Stimulated activated CD8-positive, alpha-beta memory T cell treated with anti-CD3 and anti-CD28 coated beads, Interleukin-4, amount 100 ng/mL, for 4 hours (primary cell): ENCODE measurements at regions not wholly inside any gene's neighbourhood (a gene's known extent, or its start where the extent isn't known, plus 50 kb on each side); places are given as distances from the start of the nearest gene placed in this dataset.

Experiments used
- DNase-seq, 2 donors: peaks; one replicate each; pipeline ENCODE4 v3.0.0-alpha.2; 2020; ENCODE audit warnings: low read depth in 2 of 2, low spot score in 1 of 2

DNA sequence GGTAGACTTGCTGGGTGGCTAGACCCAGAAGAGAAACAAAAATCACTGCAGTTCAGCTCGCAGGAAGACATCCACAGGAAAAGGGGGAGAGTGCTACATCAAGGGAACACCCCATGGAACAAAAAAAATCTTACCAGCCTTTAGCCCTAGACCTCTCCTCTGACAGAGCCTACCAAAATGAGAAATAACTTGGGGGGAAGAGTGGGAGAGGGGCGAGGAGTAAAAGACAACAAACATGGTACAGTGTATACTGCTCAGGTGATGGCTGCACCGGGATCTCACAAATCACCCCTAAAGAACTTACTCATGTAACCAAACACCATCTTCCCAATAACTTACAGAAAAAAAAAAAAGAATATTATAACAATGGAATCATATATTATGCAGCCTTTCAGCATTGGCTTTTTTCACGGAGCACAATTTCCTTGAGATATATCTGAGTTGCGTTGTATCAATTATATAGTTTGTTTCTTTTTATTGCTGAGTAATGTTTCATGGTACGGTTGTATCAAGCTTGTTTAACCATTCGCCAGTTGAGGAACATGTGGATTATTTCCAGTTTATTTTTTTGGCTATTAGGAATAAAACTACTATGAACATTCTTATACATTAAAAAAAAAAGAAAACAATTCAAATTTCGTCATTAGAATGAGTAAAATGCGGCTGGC, 90.9 kb downstream of the ZNF280B start:
- no peak for DNase-seq

DNA sequence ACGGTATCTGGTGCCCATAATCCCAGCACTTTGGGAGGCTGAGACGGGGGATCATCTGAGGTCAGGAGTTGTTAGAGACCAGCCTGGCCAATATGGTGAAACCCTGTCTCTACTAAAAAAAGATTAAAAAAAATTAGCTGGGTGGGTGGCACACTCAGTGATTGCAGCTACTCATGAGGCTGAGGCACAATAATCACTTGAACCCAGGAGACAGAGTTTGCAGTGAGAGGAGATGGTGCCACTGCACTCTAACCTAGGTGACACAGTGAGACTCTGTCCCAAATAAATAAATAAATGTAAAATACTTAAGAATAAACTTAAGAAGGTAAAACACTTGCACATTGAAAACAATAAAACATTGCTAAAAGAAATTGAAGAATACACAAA, 90.4 kb downstream of the ZNF280B start:
- no peak for DNase-seq

DNA sequence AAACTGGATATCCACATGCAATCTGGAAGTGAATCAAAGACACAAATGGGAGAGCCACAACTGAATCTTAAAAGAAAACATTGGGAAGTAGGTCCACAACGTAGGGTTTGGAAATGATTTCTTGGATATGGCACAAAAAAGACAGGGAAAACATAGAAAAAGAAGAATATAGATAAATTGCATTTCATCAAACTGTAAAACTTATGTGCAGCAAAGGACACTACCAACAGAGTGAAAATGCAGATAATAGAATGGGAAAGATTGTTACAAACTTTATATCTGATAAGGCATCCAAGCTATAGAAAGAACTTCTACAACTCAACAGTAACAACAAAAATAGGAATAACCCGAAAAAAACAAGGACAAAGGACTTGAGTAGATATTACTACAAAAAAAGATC, 89.6 kb downstream of the ZNF280B start:
- DNase-seq, result no peak

DNA sequence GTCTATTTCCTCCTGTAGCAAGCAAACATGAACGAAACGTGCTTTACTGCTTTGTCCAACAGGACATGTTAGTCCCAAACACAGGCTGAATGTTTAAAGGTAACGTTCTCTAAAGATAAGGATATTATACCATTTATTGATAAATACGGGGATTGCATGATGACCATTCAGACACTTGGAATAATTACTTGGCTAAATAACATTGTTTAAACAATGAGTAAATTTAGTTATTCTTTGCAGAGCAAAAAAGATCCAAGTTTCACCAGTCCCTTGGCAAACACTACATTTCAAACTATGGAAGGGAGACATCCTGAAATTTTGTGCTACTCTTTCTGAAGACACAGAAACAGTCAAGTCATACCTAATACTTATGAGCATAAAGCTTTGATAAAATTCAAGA, 88.0 kb downstream of the ZNF280B start:
- DNase-seq, result no peak

DNA sequence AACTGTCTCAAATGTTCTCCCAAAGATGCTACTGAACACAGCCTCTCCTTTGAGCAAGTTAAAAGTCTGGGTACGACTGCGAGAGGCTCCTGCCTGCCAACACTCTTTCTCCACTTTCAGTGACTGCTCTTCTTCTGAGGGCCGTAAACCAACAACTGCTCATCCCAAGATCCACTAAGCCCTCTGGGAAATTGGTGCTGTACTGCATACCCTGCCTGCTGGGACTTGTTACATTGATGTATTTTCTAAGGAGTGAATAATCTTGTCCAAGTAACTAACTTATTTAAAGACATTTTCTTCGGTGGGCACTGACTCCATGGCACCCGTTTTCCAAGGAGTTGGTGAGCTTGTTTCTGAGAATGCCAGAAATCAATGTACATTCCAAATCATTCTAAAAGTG, 87.2 kb downstream of the ZNF280B start:
- no peak for DNase-seq

DNA sequence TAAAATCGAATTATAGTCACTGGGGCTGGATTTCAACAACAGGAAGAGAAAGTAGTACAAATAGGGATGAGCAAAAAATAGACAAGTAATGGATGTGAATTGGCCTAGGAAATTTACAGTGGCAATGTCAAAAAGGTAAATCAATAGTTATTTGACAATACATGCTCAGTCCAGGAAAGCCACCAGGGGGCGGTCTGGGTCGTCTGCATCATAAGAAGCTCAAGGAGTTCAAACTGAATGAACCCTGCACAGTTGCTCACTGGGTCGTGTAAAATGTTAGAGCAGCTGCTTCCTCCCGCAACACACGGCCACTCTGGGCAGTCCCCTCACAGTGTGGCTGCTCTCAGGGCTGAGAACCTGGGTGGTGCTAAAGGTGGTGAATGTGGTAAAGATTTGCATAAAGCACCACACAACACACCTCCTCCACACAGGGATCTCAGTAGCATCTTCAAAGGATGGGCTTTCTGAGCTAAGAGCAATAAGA, 85.9 kb downstream of the ZNF280B start:
- peak; percentile 28 to 31 for DNase-seq

DNA sequence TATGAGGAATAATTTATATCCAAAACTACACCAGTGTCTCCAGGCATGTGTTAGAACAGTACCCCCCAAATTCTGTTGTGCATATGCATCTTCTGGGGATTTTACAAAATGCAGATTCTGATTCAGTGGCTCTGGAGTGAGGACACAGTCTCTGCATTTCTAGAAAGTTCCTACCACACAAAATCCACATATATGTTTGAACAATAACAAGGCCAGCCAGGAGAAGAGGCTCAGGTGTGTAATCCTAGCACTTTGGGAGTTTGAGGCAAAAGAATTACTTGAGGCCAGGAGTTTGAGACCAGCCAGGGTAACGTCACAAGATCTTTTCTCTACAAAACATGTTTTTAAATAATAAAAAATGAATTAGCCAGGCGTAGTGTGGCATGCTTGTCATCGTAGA, 84.9 kb downstream of the ZNF280B start:
- DNase-seq, result no peak

DNA sequence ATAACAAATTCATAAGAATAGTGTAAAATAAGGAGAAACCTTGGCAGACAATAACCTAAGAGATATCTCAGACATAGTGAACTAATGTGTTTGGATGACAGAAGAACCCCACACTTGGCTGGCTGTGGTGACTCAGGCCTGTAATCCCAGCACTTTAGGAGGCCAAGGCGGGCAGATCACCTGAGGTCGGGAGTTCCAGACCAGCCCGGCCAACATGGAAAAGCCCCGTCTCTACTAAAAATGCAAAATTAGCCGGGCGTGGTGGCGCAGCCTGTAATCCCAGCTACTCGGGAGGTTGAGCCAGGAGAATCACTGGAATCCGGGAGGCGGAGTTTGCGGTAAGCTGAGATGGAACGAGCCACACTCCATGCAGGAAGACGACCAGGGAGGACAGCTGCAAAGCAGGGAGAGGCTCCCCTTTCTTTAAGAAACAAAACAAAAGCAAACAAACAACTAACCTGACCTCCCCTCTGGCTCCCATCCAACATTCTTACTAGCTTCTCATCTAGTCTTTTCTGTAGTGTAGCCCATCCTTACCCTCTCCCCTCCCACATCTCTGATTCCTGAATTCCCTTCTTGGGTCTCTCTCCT, 84.2 kb downstream of the ZNF280B start:
- no peak for DNase-seq

DNA sequence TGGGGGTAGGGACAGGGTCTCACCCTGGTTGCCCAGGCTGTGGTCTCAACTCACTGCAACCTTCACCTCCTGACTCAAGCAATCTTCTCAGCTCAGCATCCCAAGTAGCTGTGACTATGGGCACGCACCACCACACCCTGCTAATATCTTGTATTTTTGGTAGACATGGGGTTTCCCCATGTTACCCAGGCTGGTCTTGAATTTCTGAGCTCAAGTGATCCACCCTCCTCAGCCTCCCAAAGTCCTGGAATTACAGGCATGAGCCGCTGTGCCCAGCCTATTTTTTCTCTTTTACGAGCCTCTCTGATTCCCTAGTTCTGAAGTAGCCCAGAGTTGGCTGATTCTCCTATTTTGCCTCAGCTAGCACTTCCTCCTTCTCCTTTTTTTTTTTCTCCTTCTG, 83.6 kb downstream of the ZNF280B start:
- no peak for DNase-seq

DNA sequence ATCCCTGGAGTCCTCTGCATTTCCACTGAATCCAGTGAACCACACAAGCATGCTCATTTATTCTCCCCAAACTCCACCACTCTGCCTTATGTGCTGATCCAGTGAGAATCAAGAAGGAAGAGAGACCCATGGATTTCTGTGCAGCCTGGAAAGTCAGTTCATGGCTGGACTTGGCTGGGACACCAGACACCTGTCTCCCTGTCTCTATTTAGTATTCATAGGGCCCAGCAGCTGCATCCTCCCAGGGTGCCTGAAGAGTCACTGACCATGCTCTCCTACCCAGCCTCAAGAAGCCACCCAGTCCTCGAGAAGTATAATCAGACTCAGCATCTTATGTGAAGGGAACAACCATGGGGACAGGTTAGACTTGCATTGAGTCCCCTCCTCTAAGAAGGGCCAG, 83.2 kb downstream of the ZNF280B start:
- DNase-seq, result no peak

DNA sequence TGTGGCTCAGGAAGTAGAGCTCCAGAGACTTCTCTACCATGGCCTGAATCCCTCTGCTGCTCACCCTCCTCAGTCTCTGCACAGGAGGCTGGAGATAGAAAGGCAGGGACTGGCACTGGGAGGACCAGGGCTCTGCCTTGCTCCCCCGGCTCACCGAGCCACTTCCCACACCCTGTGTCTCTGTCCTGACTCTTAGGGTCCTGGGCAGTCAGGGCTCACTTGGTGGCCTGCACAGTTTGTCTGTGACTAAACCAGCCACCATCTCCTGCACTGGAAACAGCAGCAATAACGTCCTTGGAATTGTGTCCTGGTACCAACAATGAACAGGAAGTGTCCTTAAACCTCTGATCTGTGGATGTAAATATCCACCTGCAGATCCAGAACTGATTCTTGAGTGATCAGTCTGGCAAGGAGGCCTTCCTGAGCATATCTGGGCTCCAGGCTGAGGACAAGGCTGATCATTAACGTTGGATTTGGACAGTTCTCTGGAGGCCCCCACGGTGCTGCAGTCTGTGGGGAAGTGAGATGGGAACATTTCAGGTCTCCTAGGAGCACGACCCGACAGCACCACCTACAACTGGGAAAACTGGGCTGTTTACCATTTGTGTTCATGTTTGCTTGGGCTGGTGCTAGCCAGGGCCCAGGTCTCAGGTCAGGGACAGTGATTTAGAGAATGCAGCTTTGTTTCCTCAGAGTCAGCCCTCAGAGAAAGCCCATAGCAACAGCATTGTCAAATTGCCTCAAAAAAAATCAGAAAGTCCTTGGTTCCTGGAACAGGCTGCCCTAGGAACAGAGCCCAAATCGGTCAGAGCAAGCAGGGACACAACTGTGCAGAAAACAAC, 82.5 kb downstream of the ZNF280B start:
- DNase-seq, result no peak

DNA sequence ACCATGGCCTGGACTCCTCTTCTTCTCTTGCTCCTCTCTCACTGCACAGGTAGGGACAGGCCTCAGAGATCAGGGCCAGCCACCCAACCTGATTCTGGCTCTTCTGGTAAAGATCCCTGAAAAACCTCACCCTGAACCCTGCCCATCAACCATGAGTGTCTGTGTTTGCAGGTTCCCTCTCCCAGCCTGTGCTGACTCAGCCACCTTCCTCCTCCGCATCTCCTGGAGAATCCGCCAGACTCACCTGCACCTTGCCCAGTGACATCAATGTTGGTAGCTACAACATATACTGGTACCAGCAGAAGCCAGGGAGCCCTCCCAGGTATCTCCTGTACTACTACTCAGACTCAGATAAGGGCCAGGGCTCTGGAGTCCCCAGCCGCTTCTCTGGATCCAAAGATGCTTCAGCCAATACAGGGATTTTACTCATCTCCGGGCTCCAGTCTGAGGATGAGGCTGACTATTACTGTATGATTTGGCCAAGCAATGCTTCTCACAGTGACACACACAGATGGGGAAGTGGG, 80.9 kb downstream of the ZNF280B start:
- DNase-seq, result no peak

DNA sequence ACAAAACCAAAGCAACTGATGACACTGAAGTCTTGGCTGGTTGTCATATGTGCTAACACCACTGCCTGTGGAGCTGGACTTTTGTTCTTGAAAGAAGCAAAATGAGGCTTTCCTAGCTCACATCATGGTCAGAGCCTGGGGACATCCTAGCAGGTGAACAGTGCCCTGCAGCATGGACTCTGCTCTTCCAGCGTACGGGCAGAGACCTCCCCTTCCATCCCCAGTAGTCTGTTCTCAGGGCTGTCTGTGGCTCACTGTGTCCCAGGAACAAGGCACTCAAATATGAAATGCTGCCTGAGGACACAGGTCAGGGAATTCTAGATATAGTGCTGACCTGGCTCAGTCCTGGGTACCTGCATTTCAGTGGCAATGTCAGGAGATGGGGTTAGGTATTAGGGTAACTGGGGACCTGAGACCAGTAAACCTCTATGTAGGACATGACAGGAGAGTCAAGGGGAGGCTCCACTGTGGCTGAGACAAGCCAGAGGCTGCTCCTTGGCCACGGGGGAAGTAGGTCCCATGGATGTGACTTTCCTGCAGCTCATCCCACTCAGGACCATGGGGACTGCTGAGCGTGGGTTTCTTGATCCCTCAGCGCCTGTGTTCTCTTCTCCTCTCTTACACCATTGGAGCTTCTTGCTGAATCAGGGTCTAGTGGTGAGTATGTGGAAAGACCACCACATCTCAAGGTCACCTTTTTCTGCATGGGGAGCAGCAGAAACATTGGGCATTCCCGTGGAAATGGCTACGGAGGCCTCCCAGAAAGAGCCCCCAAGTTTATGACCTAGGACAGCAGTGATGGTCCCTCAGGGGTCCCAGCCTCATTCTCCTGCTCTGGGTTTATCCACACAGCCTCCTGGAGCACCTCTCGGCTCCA, 80.1 kb downstream of the ZNF280B start:
- no peak for DNase-seq

DNA sequence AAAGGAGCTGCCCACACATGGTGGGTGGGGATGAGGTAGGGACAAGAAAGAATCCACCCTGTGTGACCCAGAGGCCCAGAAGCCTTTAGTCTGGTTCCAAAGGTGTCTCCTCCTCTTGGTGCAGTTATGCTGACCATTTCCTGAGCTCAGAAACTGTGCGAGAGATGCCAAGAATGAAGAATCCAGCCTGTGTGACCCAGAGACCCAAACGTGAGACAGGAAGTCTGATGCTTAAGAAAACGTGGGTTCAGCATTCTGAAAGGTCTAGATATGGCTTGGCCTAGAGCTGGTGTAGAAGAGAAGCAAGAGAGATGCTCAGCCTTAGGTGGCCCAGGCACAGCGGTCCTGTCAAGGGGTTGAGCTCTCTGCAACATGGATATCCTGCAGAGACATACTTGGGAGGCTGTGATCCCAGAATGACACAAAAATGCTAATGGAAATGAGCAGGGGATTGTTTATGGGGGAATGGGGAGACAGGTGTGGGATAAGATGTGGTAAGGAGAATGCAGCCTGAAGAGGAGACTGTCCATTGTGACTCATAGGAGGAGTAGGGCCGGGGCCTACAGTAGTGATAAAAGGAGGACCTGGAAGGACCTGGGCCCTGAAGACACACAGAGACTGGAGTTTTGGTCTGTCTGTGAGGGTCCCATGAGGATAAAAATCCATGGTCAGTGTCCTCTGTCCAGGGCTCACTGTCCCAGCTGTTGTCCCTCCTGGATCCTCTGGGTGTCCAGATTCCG, 79.0 kb downstream of the ZNF280B start:
- DNase-seq, result no peak

DNA sequence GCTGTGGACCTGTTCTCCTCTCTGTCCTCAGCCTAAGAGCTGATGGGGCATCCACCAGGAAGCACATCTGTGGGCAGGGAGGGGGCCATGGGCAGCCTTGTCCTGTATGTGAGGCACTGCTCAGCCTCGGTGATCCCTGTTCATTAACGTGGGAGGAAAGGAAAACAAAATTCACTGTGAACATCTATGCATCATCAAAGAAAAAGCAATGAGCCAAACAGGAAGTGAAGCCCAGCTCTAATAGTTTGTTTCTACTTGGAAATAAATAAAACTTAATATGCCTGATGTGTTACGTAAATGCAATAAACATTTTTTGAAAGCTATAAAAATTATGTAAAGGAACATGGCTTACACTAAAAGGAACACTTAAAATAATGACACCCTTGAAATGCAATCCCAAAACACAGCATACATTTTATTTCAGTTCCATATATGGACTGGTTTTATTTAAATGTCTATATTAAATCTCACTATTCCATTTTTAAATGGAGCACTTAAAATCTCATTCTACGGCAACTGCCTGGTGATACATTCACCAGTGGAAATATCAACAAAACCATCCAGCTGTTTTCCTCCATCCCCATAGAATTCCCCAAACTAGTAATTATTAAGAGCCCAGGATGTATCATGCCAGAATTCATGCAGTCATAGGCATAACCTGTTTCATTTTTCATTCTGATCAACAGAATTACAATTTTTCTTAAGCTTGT, 78.3 kb downstream of the ZNF280B start:
- DNase-seq, result no peak

DNA sequence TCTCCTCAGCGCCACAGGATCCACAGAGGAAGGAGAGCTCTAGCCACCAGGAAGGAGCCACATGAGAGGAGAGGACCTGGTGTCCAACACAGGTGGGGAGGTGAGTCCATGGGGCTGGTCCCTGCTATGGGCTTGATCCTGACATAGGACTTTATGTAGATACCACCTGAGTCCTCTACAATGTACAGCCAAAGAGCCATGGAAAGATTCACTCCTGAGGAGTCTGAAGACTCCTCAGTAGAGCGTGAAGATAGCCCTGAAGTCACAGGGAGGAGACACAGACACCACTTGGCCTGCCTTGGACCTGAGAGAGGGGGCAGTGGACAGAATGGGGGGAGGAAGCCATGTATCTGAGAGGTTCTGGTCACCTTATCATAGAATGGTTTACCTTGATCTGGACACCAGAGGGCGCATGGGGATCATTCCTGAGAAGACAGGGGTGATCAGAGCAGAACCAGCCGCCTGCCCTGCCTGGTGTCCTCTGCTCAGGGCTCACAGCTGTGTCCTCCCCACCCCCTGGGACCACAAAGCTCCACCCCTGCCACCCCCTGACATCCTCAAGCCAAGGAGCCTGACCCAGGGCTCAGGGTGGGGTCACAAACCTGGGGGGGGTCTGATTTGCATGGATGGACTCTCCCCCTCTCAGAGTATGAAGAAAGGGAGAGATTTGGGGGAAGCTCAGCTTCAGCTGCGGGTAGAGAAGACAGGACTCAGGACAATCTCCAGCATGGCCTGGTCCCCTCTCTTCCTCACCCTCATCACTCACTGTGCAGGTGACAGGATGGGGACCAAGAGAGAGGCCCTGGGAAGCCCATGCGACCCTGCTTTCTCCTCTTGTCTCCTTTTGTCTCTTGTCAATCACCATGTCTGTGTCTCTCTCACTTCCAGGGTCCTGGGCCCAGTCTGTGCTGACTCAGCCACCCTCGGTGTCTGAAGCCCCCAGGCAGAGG, 77.0 kb downstream of the ZNF280B start:
- DNase-seq, result peak; percentile 6 to 17

DNA sequence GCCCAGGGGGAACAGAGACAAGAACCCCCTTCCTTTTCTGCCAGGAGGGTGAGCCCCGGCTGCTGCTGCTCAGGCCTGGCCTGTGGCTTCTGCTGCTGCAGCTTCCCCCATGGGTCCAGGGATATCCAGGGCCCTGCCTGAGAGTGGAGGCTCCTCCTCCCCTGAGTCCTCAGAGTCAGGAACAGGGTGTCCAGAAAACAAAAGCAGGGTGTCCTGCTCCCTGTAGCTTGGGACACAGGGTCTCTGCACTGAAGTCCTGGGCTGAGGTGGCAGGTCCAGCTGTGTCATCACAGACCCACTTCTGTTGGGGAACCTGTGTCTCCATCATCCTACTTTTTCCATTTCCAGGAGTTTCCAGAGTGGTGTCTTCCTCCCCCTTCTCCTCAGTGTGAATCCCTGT, 76.1 kb downstream of the ZNF280B start:
- no peak for DNase-seq

DNA sequence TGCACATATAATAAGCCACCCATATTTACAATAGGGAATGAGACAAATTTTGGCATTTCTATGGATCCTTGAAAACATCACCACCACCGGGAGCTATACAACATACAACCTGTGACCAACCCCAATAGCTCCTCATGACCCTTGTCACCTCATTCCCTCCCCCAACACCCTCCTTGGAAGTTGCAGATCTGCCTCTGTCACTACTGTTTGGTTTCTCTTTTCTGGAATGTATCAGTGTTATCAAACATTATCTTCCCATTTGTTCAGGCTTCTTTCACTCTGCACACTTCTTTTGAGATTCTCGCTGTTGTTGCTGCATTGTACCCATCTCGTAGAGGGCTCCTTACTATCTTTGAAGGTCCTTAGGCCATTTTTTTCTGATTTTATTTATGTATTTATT, 75.6 kb downstream of the ZNF280B start:
- DNase-seq, result no peak

DNA sequence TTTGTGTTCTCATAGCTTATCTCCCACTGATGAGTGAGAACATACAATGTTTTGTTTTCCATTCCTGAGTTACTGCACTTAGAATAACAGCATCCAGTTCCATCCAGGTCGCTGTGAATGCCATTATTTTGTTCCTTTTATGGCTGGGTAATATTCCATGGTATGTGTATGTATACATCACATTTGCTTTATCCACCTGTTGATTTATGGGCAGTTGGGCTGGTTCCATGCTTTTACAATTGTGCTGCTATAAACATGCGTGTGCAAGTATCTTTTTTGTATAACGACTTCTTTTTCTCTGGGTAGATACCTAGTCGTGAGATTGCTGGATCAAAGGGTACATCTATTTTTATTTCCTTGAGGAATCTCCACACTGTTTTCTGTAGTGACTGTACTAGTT, 74.8 kb downstream of the ZNF280B start:
- DNase-seq, result no peak
